NCI-H2081 treated with DMSO at 0.1 percent for 48 hours (cell line): ENCODE measurements at regions not wholly inside any gene's neighbourhood (a gene's known extent, or its start where the extent isn't known, plus 50 kb on each side); places are given as distances from the start of the nearest gene placed in this dataset.

Experiments
- DNase-seq: peaks from one replicate; lab custom pipeline; 2025; lab: John Stamatoyannopoulos, UW

GRCh38 chr6:138550346-138550767, 51.1 kb upstream of the NHSL1 start:
- DNase-seq: no peak

GRCh38 chr6:138554146-138554545, 54.9 kb upstream of the NHSL1 start:
- no peak for DNase-seq

GRCh38 chr6:138555421-138555988, 56.2 kb upstream of the NHSL1 start:
- DNase-seq: no peak

GRCh38 chr6:138557147-138557546, 57.9 kb upstream of the NHSL1 start:
- no peak for DNase-seq

GRCh38 chr6:138559143-138559542, 59.8 kb upstream of the NHSL1 start:
- DNase-seq: no peak

DNA sequence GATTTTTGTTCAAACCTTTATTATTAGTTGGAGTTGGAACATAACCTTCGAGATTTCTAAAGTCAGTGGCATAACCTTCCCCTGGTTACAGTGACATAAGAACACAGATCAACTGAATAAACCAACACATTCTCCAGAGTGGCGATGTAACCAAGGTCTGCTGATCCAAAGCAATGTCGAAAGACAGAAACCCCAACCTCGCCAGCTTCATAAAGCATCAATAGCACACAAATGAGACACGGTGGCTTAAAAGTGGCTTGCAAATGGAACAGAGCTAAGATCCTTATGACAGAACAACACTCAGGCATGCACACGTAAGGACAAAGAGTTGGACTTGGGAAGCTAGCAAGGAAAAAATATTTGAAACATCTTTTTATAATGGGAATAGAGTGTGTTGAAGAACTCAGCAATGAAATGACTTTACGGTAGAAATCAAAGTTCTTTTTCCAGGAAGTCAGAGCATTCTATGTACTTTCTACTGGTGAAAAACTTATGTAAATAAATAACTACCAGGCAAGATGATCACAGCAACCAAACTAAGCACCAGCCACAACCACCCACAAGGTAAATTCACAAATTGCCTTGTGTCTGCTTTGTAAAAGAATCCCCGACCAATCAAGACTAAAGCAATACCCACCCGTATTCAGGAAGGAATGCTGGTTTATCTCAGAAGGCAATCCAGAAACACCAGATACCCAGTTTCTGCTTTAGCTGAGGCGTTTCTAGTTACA, 61.0 kb upstream of the NHSL1 start:
- no peak for DNase-seq

DNA sequence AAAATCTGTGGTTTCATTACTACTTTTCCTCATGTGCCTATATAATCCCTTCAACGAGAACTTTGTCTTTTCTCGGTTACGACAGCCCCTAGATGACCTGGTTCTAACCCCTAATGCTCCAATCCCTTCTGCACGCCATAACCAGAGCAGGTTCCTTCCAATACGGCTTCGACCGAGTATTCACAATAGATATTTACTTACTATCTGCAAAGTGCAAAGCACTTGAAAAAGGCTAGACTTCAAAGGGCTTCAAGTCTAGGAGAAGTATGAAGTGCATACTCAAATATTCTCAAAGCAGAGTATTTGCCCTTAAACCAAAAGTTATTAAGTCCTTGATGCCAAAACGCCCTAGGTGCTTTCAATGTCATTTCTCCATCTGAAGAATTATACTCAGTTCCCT, 63.4 kb upstream of the NHSL1 start:
- DNase-seq: no peak

DNA sequence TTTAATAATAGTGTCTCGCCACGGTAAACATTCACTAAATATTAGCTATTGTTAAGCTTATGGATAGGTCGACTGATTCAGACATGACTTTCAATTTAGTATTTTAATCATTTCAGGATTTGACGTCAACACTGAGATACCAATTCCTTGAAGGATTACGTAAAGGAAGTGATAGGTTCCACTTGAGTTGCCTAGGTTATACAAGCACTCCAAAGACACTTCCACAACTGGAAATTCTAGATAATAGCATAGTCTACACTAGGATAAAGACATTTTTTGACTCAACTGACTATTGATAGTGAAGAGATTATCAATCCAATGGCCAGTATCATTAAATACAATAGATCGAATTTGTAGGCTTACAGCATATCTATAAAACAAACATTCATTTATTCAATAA, 63.9 kb upstream of the NHSL1 start:
- DNase-seq: no peak

DNA sequence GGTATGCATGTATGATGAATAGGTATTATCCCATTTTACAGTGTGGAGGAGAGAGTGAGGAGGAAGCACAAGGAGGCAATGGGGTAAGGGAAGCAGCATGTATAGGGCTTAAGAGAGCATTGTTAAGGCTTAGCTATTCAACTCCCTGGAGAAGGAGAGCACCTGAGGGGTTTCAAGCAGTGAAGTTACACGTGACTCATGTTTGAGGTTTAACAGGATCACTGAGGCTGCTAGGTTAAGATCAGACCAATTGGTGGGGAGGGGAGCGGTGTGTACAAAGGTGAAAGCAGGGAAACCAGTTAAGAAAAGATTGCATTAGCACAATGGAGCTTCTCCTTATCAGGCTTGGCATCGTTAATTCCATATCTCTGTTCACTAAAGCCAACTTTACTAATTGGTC, 64.4 kb upstream of the NHSL1 start:
- DNase-seq: no peak

GRCh38 chr6:138564170-138564721, 65.0 kb upstream of the NHSL1 start:
- DNase-seq: no peak

GRCh38 chr6:138567052-138567451, 67.8 kb upstream of the NHSL1 start:
- DNase-seq: no peak

- no peak for DNase-seq
Measured at GRCh38 chr6:138568997-138569396, 69.7 kb upstream of the NHSL1 start.

GRCh38 chr6:138569554-138569953, 70.3 kb upstream of the NHSL1 start:
- DNase-seq: no peak

- DNase-seq: no peak
Measured at GRCh38 chr6:138569970-138570724, 70.9 kb upstream of the NHSL1 start.

GRCh38 chr6:138570725-138571029, 71.4 kb upstream of the NHSL1 start:
- DNase-seq: no peak

DNA sequence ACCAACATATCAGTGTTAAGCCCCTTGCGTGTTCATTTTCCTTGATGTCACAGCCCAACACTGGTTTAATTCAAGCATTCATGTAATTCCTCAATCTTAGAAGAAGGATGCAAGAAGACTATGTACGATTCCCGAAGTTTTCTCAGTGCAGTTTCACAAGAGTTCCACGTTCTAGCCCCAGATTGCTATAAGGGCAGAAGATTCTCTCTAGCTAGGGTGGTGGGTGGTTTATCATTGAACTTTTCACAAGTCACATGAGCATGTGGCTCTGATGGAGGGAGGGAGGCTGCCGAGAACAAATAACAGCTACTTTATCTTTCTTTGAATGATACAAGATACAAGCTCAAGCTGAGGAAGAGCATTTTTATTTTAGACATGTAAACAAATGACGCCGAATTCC, 71.9 kb upstream of the NHSL1 start:
- no peak for DNase-seq

DNA sequence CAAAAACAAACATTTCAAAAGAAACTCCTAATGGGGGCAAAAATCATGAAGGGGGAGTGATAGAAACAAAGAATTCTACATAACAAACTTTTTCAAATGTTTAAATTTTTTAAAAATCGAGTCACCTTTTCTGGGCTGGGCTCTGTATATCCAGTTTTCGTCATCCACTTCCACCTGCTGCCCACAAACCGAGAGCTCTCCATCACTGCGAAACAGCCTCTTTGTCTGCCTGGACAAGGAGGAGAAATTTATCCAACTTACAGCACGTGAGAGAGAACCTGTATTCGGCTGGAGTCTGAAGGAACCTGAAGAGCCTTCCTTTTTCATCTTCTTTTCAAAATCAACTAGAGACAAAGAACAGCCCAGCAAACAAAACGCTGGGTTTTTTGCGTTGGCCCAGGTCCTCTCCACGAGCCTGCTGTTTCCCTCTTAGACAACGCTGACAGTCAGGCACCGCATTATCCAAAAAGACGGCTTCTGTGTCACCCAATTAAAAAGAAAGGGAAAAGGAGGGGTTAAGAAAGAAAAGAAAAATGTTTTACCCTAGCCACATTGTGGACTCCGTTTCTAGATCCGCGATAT, 72.4 kb upstream of the NHSL1 start:
- DNase-seq: no peak

- DNase-seq: peak; percentile 21
Measured at GRCh38 chr6:138572167-138572875, 73.0 kb upstream of the NHSL1 start.

DNA sequence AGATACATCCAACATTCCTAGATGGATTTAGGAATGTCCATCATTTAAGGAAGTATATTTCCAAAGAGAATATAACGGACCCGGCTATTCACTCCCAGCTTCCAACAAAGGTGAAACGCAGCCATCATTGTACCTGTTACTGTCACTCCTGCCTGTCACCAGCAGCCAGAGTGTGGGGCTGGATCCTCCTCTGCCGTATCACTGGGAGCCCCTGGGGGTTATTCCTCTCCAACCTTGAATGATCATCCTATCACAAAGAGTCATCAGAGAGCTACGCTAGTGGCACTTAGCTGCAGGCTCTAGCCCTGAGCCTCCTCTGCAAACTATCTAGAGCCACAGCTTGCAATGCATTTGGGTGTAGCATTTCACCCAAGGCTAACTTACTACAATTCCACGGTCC, 73.6 kb upstream of the NHSL1 start:
- DNase-seq: no peak

- no peak for DNase-seq
Measured at GRCh38 chr6:138575257-138575656, 76.0 kb upstream of the NHSL1 start.

DNA sequence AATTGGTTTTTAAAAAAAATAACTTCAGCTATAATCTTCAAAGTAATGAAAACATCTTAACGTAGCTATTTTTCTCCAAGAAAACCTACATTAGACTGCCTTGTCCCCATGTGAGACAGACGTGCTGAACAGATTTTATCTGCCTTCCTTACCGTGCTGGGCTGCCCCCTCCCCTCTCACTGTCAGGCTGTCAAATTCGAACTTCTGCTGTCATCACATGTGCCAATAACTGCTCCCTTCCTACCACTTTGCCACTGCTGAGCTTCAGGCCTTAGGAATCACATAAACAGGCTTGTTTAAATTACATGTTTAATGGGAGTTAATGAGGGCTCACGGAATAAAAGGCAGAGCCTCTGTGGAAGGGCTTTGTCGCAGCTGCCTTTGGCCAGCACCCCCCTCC, 77.0 kb upstream of the NHSL1 start:
- peak; percentile 70 for DNase-seq
